ENCODE measurements at regions not wholly inside any gene's neighbourhood (a gene's known extent, or its start where the extent isn't known, plus 50 kb on each side); places are given as distances from the start of the nearest gene placed in this dataset.
A peak's percentile ranks its signal among the peaks of the same experiment; 100 is the strongest.

GRCh38 chr13:24065176-24065575 lies 95.3 kb upstream of the SPATA13 start:
- no peak for TF ChIP-seq CTCF (IDR thresholded peaks at IDR 0.05; ENCODE audit: low read length, missing control alignments)

GRCh38 chr13:24066405-24067295 lies 93.9 kb upstream of the SPATA13 start:
- no peak overlapping the region for H3K4me3 ChIP-seq (replicated peaks; ENCODE audit: low read depth, low read length)
- no peak for DNase-seq (ENCODE audit: low read depth)
- TF ChIP-seq CTCF (IDR thresholded peaks at IDR 0.05; ENCODE audit: low read length, missing control alignments): no peak

More at GRCh38 chr13:24065176-24065575, 95.3 kb upstream of the SPATA13 start:
- H3K4me3 ChIP-seq (replicated peaks; ENCODE audit: low read depth, low read length): no peak overlapping the region
- no peak for DNase-seq (ENCODE audit: low read depth)

- H3K4me3 ChIP-seq (replicated peaks; ENCODE audit: low read depth, low read length): no peak overlapping the region
- TF ChIP-seq CTCF (IDR thresholded peaks at IDR 0.05; ENCODE audit: low read length, missing control alignments): no peak
- no peak for DNase-seq (ENCODE audit: low read depth)
Observed at GRCh38 chr13:24068472-24068871, 92.0 kb upstream of the SPATA13 start.

GRCh38 chr13:24071016-24071415 lies 89.5 kb upstream of the SPATA13 start:
- no peak overlapping the region for H3K4me3 ChIP-seq (replicated peaks; ENCODE audit: low read depth, low read length)
- no peak for DNase-seq (ENCODE audit: low read depth)
- no peak for TF ChIP-seq CTCF (IDR thresholded peaks at IDR 0.05; ENCODE audit: low read length, missing control alignments)

GRCh38 chr13:24071423-24072075 lies 89.0 kb upstream of the SPATA13 start:
- TF ChIP-seq CTCF (IDR thresholded peaks at IDR 0.05; ENCODE audit: low read length, missing control alignments): no peak
- H3K4me3 ChIP-seq (replicated peaks; ENCODE audit: low read depth, low read length): no peak overlapping the region
- DNase-seq (ENCODE audit: low read depth): peak; percentile 70

- H3K4me3 ChIP-seq (replicated peaks; ENCODE audit: low read depth, low read length): no peak overlapping the region
- TF ChIP-seq CTCF (IDR thresholded peaks at IDR 0.05; ENCODE audit: low read length, missing control alignments): no peak
- no peak for DNase-seq (ENCODE audit: low read depth)
Observed at GRCh38 chr13:24073657-24074056, 86.9 kb upstream of the SPATA13 start.
